Medulla oblongata (tissue), 1 donor: ENCODE measurements at regions not wholly inside any gene's neighbourhood (a gene's known extent, or its start where the extent isn't known, plus 50 kb on each side); places are given as distances from the start of the nearest gene placed in this dataset.

Experiments
- DNase-seq: peaks from one replicate; pipeline ENCODE4 v3.0.0-alpha.2; 2015; ENCODE audit errors: extremely low spot score

- no peak for DNase-seq
Observed at GRCh38 chr15:85847031-85847430, 52.3 kb upstream of the KLHL25 start.

- no peak for DNase-seq
Observed at GRCh38 chr15:85849946-85850345, 55.2 kb upstream of the KLHL25 start.

- no peak for DNase-seq
Observed at GRCh38 chr15:85852969-85853368, 58.2 kb upstream of the KLHL25 start.

- DNase-seq: peak; percentile 84
Observed at GRCh38 chr15:85854345-85855097, 59.8 kb upstream of the KLHL25 start.

- peak; percentile 78 for DNase-seq
Observed at GRCh38 chr15:85858586-85859375, 64.1 kb upstream of the KLHL25 start.

GRCh38 chr15:85859671-85860070, 64.9 kb upstream of the KLHL25 start:
- no peak for DNase-seq

GRCh38 chr15:85860394-85861161, 65.9 kb upstream of the KLHL25 start:
- no peak for DNase-seq

GRCh38 chr15:85865070-85865684, 70.5 kb upstream of the KLHL25 start:
- DNase-seq: peak; percentile 39

- DNase-seq: no peak
Observed at GRCh38 chr15:85867250-85867649, 72.5 kb upstream of the KLHL25 start.

- no peak for DNase-seq
Observed at GRCh38 chr15:85869124-85869523, 74.4 kb upstream of the KLHL25 start.

- no peak for DNase-seq
Observed at GRCh38 chr15:85870216-85871014, 75.7 kb upstream of the KLHL25 start.

- no peak for DNase-seq
Observed at GRCh38 chr15:85871545-85871944, 76.8 kb upstream of the KLHL25 start.

GRCh38 chr15:85872125-85872524, 77.4 kb upstream of the KLHL25 start:
- DNase-seq: no peak

- no peak for DNase-seq
Observed at GRCh38 chr15:85874236-85874635, 79.5 kb upstream of the KLHL25 start.

- DNase-seq: no peak
Observed at GRCh38 chr15:85875756-85876155, 81.0 kb upstream of the KLHL25 start.

- no peak for DNase-seq
Observed at GRCh38 chr15:85878828-85879225, 84.1 kb upstream of the KLHL25 start.

- no peak for DNase-seq
Observed at GRCh38 chr15:85879334-85880163, 84.8 kb upstream of the KLHL25 start.

- no peak for DNase-seq
Observed at GRCh38 chr15:85880501-85881190, 85.9 kb upstream of the KLHL25 start.

GRCh38 chr15:85886309-85886811, 91.6 kb upstream of the KLHL25 start:
- no peak for DNase-seq
